NCI-H748 treated with DMSO at 0.1 percent for 48 hours (cell line): ENCODE measurements at regions not wholly inside any gene's neighbourhood (a gene's known extent, or its start where the extent isn't known, plus 50 kb on each side); places are given as distances from the start of the nearest gene placed in this dataset.
A peak's percentile ranks its signal among the peaks of the same experiment; 100 is the strongest.

Experiments
- DNase-seq: peaks from one replicate; lab custom pipeline; 2025; lab: John Stamatoyannopoulos, UW

GRCh38 chr6:132973514-132973993 is 159.2 kb downstream of the RPS12 start:
- peak; percentile 95 for DNase-seq

- DNase-seq: no peak
Measured at GRCh38 chr6:132974122-132974521, 159.8 kb downstream of the RPS12 start.

- DNase-seq: no peak
Measured at GRCh38 chr6:132977413-132977812, 163.0 kb downstream of the RPS12 start.

- DNase-seq: no peak
Measured at GRCh38 chr6:132978685-132979084, 164.3 kb downstream of the RPS12 start.

- no peak for DNase-seq
Measured at GRCh38 chr6:132993738-132994137, 179.4 kb downstream of the RPS12 start.

- no peak for DNase-seq
Measured at GRCh38 chr6:132995009-132995408, 180.6 kb downstream of the RPS12 start.

GRCh38 chr6:132995432-132995831 is 181.1 kb downstream of the RPS12 start:
- no peak for DNase-seq

- no peak for DNase-seq
Measured at GRCh38 chr6:132998418-132998817, 184.0 kb downstream of the RPS12 start.

GRCh38 chr6:133001040-133001565 is 186.7 kb downstream of the RPS12 start:
- no peak for DNase-seq

GRCh38 chr6:133004304-133004884 is 190.0 kb downstream of the RPS12 start:
- DNase-seq: no peak

GRCh38 chr6:133012774-133013173 is 198.4 kb downstream of the RPS12 start:
- DNase-seq: no peak

- DNase-seq: no peak
Measured at GRCh38 chr6:133016631-133017030, 202.3 kb downstream of the RPS12 start.

GRCh38 chr6:133017581-133017980 is 203.2 kb downstream of the RPS12 start:
- DNase-seq: no peak

- no peak for DNase-seq
Measured at GRCh38 chr6:133026705-133027104, 212.3 kb downstream of the RPS12 start.

- no peak for DNase-seq
Measured at GRCh38 chr6:133033263-133033662, 207.9 kb upstream of the EYA4 start.

- DNase-seq: peak; percentile 60
Measured at GRCh38 chr6:133034509-133035206, 206.5 kb upstream of the EYA4 start.

- no peak for DNase-seq
Measured at GRCh38 chr6:133040094-133040802, 200.9 kb upstream of the EYA4 start.

GRCh38 chr6:133040803-133041419 is 200.2 kb upstream of the EYA4 start:
- no peak for DNase-seq

- DNase-seq: no peak
Measured at GRCh38 chr6:133042550-133043120, 198.5 kb upstream of the EYA4 start.

GRCh38 chr6:133046576-133046975 is 194.6 kb upstream of the EYA4 start:
- no peak for DNase-seq

- DNase-seq: no peak
Measured at GRCh38 chr6:133047065-133047665, 194.0 kb upstream of the EYA4 start.

- DNase-seq: no peak
Measured at GRCh38 chr6:133047706-133048105, 193.5 kb upstream of the EYA4 start.
